Spleen (tissue), 7 donors: ENCODE measurements at regions not wholly inside any gene's neighbourhood (a gene's known extent, or its start where the extent isn't known, plus 50 kb on each side); places are given as distances from the start of the nearest gene placed in this dataset.

Experiments
- POLR2A ChIP-seq, 3 donors: fragments of 450-650 bp; IDR thresholded peaks; one replicate each; pipeline ENCODE4 v1.5.1; 2017; ENCODE audit warnings: antibody characterized with exemption in 3 of 3, mild to moderate bottlenecking in 1 of 3
- POLR2AphosphoS5 ChIP-seq, 3 donors: sonication (generic); formaldehyde crosslinking; IDR thresholded peaks; one replicate each; pipeline ENCODE4 v1.5.1; 2017; ENCODE audit warnings: antibody characterized with exemption in 3 of 3
- TF ChIP-seq, protein P1 (sequence below), 11 experiments: fragments of 200-600 bp in 7 of 11; fragments of 450-650 bp in 4 of 11; sonication (generic) in 4 of 11; IDR thresholded peaks in 8 of 11; conservative IDR thresholded peaks in 3 of 11; 1 replicate in 7 of 11; 2 replicates in 4 of 11; pipeline versions ENCODE4 v1.4.0 to v1.8.0; 2016 to 2021; ENCODE audit warnings: antibody characterized with exemption in 11 of 11, inconsistent platforms in 4 of 11, mild to moderate bottlenecking in 1 of 11
- donor health status: DM: no; HTN: no; CAD: no; lungs with moderate emphysema.
- donor health status: DM: no; HTN: no; CAD: no.
- donor health status: DM: no; HTN: no; CAD: no.

GRCh38 chr3:70729845-70730244 lies 417.4 kb upstream of the MDFIC2 start:
- TF ChIP-seq, protein P1, sequence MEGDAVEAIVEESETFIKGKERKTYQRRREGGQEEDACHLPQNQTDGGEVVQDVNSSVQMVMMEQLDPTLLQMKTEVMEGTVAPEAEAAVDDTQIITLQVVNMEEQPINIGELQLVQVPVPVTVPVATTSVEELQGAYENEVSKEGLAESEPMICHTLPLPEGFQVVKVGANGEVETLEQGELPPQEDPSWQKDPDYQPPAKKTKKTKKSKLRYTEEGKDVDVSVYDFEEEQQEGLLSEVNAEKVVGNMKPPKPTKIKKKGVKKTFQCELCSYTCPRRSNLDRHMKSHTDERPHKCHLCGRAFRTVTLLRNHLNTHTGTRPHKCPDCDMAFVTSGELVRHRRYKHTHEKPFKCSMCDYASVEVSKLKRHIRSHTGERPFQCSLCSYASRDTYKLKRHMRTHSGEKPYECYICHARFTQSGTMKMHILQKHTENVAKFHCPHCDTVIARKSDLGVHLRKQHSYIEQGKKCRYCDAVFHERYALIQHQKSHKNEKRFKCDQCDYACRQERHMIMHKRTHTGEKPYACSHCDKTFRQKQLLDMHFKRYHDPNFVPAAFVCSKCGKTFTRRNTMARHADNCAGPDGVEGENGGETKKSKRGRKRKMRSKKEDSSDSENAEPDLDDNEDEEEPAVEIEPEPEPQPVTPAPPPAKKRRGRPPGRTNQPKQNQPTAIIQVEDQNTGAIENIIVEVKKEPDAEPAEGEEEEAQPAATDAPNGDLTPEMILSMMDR (IDR thresholded peaks at IDR 0.05 in 8 of 11, conservative IDR thresholded peaks at IDR 0.05 in 3 of 11): no peak
- TF ChIP-seq POLR2A (IDR thresholded peaks at IDR 0.05): no peak
- no peak for TF ChIP-seq POLR2AphosphoS5 (IDR thresholded peaks at IDR 0.05)
